OCI-LY3 (cell line): ENCODE measurements at regions not wholly inside any gene's neighbourhood (a gene's known extent, or its start where the extent isn't known, plus 50 kb on each side); places are given as distances from the start of the nearest gene placed in this dataset.

Experiments
- CTCF ChIP-seq: fragments of 200-600, 300-600 bp; sonication (generic); IDR thresholded peaks from 2 replicates; pipeline ENCODE4 v1.5.1; 2014; ENCODE audit warnings: antibody characterized with exemption, low read length, low read depth
- EZH2phosphoT487 ChIP-seq: fragments of 200-600 bp; shearing (Covaris generic); IDR thresholded peaks from 2 replicates; pipeline ENCODE4 v1.6.1; 2018; ENCODE audit warnings: antibody characterized with exemption, mixed run types, low read depth

DNA sequence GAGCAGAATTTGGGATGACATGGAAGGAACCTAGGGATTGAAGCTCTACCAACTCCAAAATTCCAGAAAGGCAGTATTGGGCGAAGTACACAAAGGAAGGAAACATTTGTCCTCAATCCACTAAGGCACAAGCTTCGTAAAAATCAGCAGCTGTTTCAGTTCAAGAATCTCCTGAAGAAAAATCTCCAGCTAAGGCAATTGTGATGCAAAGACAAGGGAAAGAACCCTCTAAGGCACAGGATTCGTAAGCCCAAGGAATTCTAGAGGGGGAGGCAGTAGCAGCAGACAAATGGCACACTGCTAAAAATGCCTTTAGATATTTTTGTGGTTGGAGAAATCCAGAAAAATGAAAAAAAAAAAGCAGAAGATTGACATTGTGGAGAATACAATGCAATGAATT lies 64.5 kb upstream of the PLPPR5 start:
- no peak for TF ChIP-seq CTCF
- TF ChIP-seq EZH2phosphoT487 = no peak
